ENCODE measurements at regions not wholly inside any gene's neighbourhood (a gene's known extent, or its start where the extent isn't known, plus 50 kb on each side); places are given as distances from the start of the nearest gene placed in this dataset.
A peak's percentile ranks its signal among the peaks of the same experiment; 100 is the strongest.

DNA sequence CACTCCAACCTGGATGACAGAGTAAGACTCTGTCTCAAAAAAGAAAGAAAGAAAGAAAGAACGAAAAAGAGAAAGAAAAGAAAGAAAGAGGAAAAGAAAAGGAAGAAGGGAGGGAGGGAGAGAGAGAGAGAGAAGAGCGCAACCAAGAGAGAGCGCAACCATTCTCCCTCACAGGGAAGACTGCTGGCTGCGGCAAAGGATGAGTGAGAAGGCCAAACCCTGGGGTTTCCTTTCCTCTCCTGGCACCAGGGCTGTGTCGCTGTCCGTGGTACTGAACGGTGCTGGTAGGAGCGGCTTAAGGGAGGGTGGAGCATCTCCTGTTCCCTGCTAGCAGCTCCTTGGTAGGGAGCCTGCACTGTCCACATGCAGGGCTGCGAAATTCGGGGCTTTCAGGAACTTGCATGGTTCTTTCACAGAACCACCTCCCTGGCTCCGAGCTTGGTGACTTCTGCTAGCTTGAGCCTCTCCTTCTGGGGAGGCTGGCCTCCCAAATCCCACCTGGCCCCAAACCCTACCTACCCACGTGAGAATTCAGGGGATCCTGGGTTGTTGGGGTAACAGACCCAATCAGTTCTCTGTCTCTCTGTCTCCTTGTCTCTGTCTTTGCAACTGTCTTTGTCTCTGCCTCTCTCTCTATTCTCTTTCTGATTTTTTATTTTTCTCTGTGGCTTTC, 51.1 kb upstream of the ZNRF4 start:
- Histone ChIP-seq H3K79me2 (ENCODE audit: control insufficient read depth, insufficient read depth, low read length) (no peaks in the 10 kb centered on the region), H2AFZ (ENCODE audit: low read depth, low read length) (no peak overlapping the region), H3K4me3 (no peak overlapping the region), H3K9me3 (replicated peaks; ENCODE audit: control insufficient read depth, insufficient read depth, low read depth, low read length) (no peaks in the 10 kb centered on the region), H3K27me3 (ENCODE audit: control insufficient read depth in 2 of 2, insufficient read depth in 2 of 2, low read length in 2 of 2) (peaks cover 0 to 5% of the 10 kb centered on the region in 2 experiments; a peak in 1 of 5 replicates), H3K4me1 (replicated peaks in 1 of 2; ENCODE audit: control insufficient read depth in 2 of 2, insufficient read depth in 2 of 2, low read length in 2 of 2) (no peaks in the 10 kb centered on the region), H4K20me1 (replicated peaks; ENCODE audit: control insufficient read depth, insufficient read depth, low read length) (no peaks in the 10 kb centered on the region), H3K36me3 (ENCODE audit: control insufficient read depth, insufficient read depth, low read length) (no peaks in the 10 kb centered on the region), H3K27ac (ENCODE audit: extremely low read depth, low read depth, low read length) (no peak overlapping the region), H3K9ac (ENCODE audit: insufficient read depth in 1 of 2, low read depth in 2 of 2, low read length in 2 of 2) (no peak overlapping the region), H3K4me2 (ENCODE audit: insufficient read depth, low read length) (no peak overlapping the region), H3K9me1 (ENCODE audit: control insufficient read depth, insufficient read depth, low read length) (no peaks in the 10 kb centered on the region)
- ATAC-seq (peak; percentile 99), DNase-seq (ENCODE audit: extremely low read depth in 1 of 4, low spot score in 3 of 4) (peak; percentile 81 to 86 (median 84)), FAIRE-seq (peak; percentile 91)
- intact Hi-C loops (cut with micrococcal nuclease), result no loop called here
- CTCF ChIA-PET (ENCODE audit: low intra/inter-chr PET ratio), result no interaction called here
- 1% methylated on average over 12 of the region's 12 CpGs for WGBS (ENCODE audit: insufficient coverage, low coverage, missing lambda C conversion rate)
- BruUV-seq (replicated peaks), result no TSS peak
- POLR2A ChIA-PET, result no interaction called here
- in situ Hi-C loops (cut with MboI), result no loop called here
- TF ChIP-seq, protein P1, sequence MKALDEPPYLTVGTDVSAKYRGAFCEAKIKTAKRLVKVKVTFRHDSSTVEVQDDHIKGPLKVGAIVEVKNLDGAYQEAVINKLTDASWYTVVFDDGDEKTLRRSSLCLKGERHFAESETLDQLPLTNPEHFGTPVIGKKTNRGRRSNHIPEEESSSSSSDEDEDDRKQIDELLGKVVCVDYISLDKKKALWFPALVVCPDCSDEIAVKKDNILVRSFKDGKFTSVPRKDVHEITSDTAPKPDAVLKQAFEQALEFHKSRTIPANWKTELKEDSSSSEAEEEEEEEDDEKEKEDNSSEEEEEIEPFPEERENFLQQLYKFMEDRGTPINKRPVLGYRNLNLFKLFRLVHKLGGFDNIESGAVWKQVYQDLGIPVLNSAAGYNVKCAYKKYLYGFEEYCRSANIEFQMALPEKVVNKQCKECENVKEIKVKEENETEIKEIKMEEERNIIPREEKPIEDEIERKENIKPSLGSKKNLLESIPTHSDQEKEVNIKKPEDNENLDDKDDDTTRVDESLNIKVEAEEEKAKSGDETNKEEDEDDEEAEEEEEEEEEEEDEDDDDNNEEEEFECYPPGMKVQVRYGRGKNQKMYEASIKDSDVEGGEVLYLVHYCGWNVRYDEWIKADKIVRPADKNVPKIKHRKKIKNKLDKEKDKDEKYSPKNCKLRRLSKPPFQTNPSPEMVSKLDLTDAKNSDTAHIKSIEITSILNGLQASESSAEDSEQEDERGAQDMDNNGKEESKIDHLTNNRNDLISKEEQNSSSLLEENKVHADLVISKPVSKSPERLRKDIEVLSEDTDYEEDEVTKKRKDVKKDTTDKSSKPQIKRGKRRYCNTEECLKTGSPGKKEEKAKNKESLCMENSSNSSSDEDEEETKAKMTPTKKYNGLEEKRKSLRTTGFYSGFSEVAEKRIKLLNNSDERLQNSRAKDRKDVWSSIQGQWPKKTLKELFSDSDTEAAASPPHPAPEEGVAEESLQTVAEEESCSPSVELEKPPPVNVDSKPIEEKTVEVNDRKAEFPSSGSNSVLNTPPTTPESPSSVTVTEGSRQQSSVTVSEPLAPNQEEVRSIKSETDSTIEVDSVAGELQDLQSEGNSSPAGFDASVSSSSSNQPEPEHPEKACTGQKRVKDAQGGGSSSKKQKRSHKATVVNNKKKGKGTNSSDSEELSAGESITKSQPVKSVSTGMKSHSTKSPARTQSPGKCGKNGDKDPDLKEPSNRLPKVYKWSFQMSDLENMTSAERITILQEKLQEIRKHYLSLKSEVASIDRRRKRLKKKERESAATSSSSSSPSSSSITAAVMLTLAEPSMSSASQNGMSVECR (CRISPR knock-in tag; IDR thresholded peaks at IDR 0.05), result 0 out of 2 replicates have a peak, but pooled peaks have one; percentile 16
- TF ChIP-seq, protein P2, sequence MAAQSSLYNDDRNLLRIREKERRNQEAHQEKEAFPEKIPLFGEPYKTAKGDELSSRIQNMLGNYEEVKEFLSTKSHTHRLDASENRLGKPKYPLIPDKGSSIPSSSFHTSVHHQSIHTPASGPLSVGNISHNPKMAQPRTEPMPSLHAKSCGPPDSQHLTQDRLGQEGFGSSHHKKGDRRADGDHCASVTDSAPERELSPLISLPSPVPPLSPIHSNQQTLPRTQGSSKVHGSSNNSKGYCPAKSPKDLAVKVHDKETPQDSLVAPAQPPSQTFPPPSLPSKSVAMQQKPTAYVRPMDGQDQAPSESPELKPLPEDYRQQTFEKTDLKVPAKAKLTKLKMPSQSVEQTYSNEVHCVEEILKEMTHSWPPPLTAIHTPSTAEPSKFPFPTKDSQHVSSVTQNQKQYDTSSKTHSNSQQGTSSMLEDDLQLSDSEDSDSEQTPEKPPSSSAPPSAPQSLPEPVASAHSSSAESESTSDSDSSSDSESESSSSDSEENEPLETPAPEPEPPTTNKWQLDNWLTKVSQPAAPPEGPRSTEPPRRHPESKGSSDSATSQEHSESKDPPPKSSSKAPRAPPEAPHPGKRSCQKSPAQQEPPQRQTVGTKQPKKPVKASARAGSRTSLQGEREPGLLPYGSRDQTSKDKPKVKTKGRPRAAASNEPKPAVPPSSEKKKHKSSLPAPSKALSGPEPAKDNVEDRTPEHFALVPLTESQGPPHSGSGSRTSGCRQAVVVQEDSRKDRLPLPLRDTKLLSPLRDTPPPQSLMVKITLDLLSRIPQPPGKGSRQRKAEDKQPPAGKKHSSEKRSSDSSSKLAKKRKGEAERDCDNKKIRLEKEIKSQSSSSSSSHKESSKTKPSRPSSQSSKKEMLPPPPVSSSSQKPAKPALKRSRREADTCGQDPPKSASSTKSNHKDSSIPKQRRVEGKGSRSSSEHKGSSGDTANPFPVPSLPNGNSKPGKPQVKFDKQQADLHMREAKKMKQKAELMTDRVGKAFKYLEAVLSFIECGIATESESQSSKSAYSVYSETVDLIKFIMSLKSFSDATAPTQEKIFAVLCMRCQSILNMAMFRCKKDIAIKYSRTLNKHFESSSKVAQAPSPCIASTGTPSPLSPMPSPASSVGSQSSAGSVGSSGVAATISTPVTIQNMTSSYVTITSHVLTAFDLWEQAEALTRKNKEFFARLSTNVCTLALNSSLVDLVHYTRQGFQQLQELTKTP (IDR thresholded peaks at IDR 0.05; ENCODE audit: low read depth in 1 of 2, partially characterized antibody in 2 of 2), result peak in 1 of 2 experiments; percentile 93
- TF ChIP-seq GABPB1 (CRISPR knock-in tag; IDR thresholded peaks at IDR 0.05) (0 out of 2 replicates have a peak, but pooled peaks have one; percentile 24), YY1 (IDR thresholded peaks at IDR 0.05; ENCODE audit: borderline replicate concordance in 1 of 3, control insufficient read depth in 1 of 3, extremely low read depth in 1 of 3, insufficient read depth in 3 of 3, insufficient read length in 1 of 3, insufficient replicate concordance in 2 of 3, low read depth in 1 of 3, low read length in 2 of 3) (peak in 1 of 3 experiments; percentile 31), ZNF644 (tag; IDR thresholded peaks at IDR 0.05; ENCODE audit: low read depth) (0 out of 2 replicates have a peak, but pooled peaks have one; percentile 55), ZNF263 (CRISPR knock-in tag; IDR thresholded peaks at IDR 0.05; ENCODE audit: borderline replicate concordance) (peak; percentile 42; the same call in 1 of the 2 replicates), ZNF717 (CRISPR knock-in tag; IDR thresholded peaks at IDR 0.05) (no peak), PRMT5 (CRISPR knock-in tag; IDR thresholded peaks at IDR 0.05) (peak; percentile 93), LARP7 (IDR thresholded peaks at IDR 0.05) (no peak)

Data from K562 (cell line).